Thoracic aorta (tissue), 2 donors: ENCODE measurements at regions not wholly inside any gene's neighbourhood (a gene's known extent, or its start where the extent isn't known, plus 50 kb on each side); places are given as distances from the start of the nearest gene placed in this dataset.

Source experiments
- ATAC-seq: fragments of 150-250 bp; one replicate; pipeline ENCODE4 v1.8.0; 2017; ENCODE audit warnings: low read depth; ENCODE audit not compliant: insufficient number of reproducible peaks, low FRiP score
- DNase-seq: peaks from one replicate; pipeline ENCODE4 v3.0.0-alpha.2; 2020; ENCODE audit warnings: low spot score
- H3K27ac ChIP-seq, 2 donors: fragments of 200-600 bp; sonication (generic); 1 replicate in 1 of 2; 2 replicates in 1 of 2; pipeline ENCODE4 v1.5.1; 2016; ENCODE audit warnings: mild to moderate bottlenecking in 2 of 2, moderate library complexity in 2 of 2
- H3K27me3 ChIP-seq: fragments of 200-600 bp; sonication (generic); replicated peaks from 2 replicates; pipeline ENCODE4 v1.6.0; 2016; ENCODE audit warnings: mild to moderate bottlenecking; ENCODE audit not compliant: insufficient read depth
- H3K36me3 ChIP-seq: fragments of 200-600 bp; sonication (generic); one replicate; pipeline ENCODE4 v1.5.1; 2016
- H3K4me1 ChIP-seq, 2 donors: fragments of 200-600 bp; sonication (generic); 1 replicate in 1 of 2; 2 replicates in 1 of 2; pipeline versions ENCODE4 v1.5.1 to v1.6.0; 2016; ENCODE audit warnings: low read depth in 2 of 2, mild to moderate bottlenecking in 1 of 2; ENCODE audit not compliant: control insufficient read depth in 1 of 2
- H3K4me3 ChIP-seq: fragments of 200-600 bp; sonication (generic); 2 replicates; pipeline ENCODE4 v1.5.1; 2016; ENCODE audit warnings: mild to moderate bottlenecking
- H3K9me3 ChIP-seq: fragments of 200-600 bp; sonication (generic); 2 replicates; pipeline ENCODE4 v1.5.1; 2016
- CTCF ChIP-seq: fragments of 200-600 bp; sonication (generic); IDR thresholded peaks from one replicate; pipeline ENCODE4 v1.5.1; 2019; ENCODE audit warnings: antibody characterized with exemption

DNA sequence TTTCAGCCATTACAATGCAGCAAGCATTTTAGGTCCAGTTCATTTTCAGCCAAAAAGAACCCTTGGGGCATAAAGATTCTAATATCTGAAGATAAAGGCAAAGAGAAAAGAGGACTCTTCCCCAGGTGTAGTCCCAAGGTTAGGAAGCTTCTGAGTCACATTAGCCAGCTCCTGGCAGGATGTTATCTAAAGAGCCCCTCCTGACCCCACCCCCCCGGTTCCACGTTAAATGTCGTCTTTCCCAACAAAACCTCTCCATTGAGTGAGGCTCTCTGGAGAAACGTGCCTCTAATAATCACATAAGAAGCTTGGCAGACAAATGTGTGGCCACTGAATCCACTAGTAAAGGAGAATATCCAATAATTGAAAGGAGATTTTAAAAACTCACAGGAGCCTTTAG lies 267.7 kb downstream of the GALC start:
- no peaks in the 10 kb centered on the region for H3K9me3 ChIP-seq
- no peak for DNase-seq
- no peaks in the 10 kb centered on the region for H3K36me3 ChIP-seq
- no peaks in the 10 kb centered on the region for H3K27me3 ChIP-seq
- ATAC-seq: no peak
- no peak overlapping the region for H3K27ac ChIP-seq
- no peaks in the 10 kb centered on the region for H3K4me1 ChIP-seq
- no peak for TF ChIP-seq CTCF
- no peak overlapping the region for H3K4me3 ChIP-seq

- no peak for ATAC-seq
- H3K27ac ChIP-seq: no peak overlapping the region
- no peak for TF ChIP-seq CTCF
- DNase-seq: no peak
- H3K27me3 ChIP-seq: no peaks in the 10 kb centered on the region
- H3K4me1 ChIP-seq: no peaks in the 10 kb centered on the region
- no peak overlapping the region for H3K4me3 ChIP-seq
- H3K9me3 ChIP-seq: no peaks in the 10 kb centered on the region
- no peaks in the 10 kb centered on the region for H3K36me3 ChIP-seq
Measured at GRCh38 chr14:87712396-87713090, 280.4 kb downstream of the GALC start.

GRCh38 chr14:87705439-87705896 lies 287.5 kb downstream of the GALC start:
- Histone ChIP-seq H3K36me3 (no peaks in the 10 kb centered on the region), H3K4me3 (no peak overlapping the region), H3K4me1 (no peaks in the 10 kb centered on the region), H3K27ac (no peak overlapping the region), H3K27me3 (no peaks in the 10 kb centered on the region), H3K9me3 (no peaks in the 10 kb centered on the region)
- DNase-seq (no peak), ATAC-seq (no peak)
- TF ChIP-seq CTCF: no peak

- Histone ChIP-seq H3K9me3 (no peaks in the 10 kb centered on the region), H3K27me3 (no peaks in the 10 kb centered on the region), H3K36me3 (no peaks in the 10 kb centered on the region), H3K4me3 (no peak overlapping the region), H3K27ac (no peak overlapping the region), H3K4me1 (no peaks in the 10 kb centered on the region)
- ATAC-seq: no peak
- TF ChIP-seq CTCF: no peak
- DNase-seq: no peak
Measured at GRCh38 chr14:87698481-87698880, 294.5 kb downstream of the GALC start.

- Histone ChIP-seq H3K4me3 (no peak overlapping the region), H3K27me3 (no peaks in the 10 kb centered on the region), H3K4me1 (no peaks in the 10 kb centered on the region), H3K36me3 (no peaks in the 10 kb centered on the region), H3K9me3 (no peaks in the 10 kb centered on the region), H3K27ac (no peak overlapping the region)
- ATAC-seq (no peak), DNase-seq (no peak)
- no peak for TF ChIP-seq CTCF
Measured at GRCh38 chr14:87696485-87696884, 296.5 kb downstream of the GALC start.
